Effector CD4-positive, alpha-beta T cell (primary cell): ENCODE measurements at regions not wholly inside any gene's neighbourhood (a gene's known extent, or its start where the extent isn't known, plus 50 kb on each side); places are given as distances from the start of the nearest gene placed in this dataset.

ENCODE experiments used
- DNase-seq: peaks from one replicate; pipeline ENCODE4 v3.0.0-alpha.2; 2020

DNA sequence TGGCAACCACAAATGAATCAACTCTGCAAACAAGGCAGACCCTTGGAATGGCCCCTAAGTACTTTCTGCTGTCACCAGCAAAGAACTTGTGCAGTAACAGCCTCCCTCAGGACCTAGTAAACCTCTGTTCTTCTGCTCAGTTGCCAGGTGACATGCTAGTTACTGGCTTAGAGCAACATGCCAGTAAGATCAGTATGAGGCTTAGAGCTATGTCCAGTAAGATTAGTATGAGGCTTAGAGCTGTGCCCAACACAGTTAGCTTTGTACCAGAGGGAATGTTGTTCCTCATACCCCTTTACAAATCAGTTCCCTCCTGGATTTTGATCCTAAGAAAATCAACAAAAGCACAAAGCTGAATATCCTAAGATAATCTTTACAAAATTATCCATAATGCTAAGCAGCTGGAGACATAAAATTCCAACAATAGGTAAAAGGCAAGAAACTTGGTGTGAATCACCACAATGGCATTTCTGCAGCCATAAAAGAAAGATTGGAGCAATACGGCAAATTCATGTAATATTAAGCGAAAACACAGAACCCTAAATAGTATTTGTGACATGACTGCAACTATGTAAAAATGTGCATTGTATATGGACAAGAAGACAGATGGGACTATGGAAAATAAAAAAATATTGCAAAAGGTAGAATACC, 107.3 kb upstream of the LPP start:
- no peak for DNase-seq

DNA sequence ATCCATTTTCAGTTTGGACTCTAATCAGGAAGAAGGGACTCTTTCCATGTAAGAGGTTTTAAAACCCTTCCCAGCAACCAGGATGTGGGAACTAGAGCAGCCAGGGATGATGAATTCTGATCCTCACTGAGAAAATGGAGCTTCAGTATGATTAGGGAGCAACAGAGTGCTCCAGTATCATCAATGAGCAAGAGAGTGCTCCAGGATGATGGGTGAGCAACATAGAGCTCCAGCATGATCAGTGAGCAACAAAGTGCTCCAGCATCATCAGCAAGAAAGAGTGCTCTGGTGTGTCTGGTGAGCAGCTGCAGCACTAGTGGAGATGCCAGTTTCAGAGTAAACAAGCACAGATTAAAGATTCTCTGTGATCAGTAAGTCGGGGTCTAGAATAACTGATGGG, 106.4 kb upstream of the LPP start:
- DNase-seq, result no peak

DNA sequence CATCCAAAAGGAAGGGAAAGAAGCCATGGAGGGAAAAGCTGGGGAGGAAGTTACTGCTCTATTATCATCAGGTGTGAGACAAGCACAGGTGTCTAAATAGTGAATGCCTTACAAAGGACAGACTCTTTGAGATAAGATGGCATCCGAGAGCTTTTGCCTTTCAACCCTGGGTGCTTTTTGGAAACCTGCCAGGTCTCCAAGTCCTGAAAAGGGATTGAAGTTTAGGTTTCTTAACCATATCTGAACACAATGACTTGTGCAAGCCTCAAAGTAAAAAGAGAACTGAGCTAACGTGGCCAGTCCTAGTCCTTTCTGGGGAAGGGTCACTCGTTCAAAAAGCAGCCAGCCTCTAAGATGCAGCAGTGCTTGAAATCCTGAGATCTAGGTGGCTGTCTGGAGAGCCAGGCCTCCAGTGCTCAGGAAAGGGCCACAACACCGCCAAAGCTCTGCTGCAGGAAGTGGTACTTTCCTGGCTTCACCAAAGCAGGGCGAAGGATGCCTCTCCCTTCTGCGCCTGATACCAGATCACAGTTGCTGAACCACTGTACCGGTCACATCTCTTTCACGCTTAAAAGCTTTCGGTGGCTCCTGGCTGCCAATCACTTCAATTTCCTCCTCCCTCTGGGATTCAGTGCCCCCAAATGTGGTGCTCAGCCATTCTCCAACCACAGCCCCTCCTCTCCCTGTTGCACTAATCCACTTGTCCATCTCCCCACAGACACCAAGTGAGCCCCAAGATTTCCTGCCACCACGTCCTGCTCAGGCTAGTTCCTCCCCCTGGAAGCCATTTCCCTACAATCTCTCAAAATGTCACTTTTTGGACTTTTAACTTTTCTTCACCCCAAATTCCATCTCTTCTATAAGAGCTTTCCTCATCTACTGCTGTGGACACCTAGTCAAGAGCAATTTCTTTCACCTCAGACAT, 104.1 kb upstream of the LPP start:
- peak; percentile 12 for DNase-seq

DNA sequence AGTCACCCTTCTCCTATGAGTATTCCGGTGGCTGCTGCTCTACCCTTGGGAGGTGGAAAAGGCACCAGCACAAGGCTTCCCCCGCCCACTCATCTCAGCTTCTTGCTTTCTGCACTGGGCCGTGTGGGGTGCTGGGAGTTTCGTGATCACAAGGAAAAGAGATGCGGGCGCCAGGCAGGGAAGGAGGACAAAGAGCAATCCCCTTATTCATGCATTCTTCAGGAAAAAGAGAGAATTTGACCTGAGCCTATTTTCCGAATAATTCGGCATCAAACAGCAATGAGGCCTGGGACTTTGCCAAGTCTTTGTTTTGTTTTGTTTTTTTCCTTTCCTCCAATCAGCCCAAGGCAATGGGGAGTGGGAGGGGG, 102.2 kb upstream of the LPP start:
- DNase-seq, result no peak

DNA sequence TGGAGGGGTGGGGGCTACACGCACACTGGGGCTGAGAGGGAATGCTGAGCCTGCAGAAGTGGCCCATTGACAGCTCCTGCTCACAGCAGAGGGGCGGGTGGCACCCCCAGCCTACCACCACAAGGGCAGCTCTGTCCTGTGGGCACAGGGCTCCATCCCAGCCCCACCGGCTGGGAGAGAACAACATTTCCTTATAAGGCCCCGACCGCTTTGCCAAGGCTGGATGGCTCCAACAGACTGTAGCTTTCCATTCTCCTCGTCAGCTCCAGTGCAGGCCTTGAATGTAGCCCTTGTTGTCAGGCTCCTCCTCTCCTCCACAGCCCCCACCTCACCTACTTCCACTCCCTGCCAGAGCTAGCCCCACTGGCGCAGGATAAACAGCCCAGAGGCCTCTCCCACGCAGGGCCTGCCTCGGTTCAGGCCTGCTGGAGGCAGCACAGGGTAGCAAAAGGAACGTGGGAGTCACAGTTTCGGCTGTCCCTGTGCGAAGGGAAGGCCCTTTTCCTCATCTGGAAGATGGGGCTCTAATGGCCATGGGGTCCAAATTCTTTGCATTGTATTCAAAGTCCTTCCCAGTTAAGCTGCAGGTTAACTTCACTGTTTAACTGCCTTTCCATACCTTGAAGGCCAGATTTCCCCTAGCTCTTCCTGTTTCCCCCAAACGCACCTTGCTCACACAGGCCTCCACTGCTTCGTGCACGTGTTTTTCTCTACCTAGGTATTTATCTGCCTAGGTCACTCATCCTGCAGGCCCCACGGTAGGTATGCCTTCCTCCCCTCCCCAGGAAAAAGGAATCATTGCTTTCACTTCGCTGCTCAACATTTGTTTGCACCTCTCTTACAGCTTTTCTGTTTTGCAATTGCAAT, 101.6 kb upstream of the LPP start:
- DNase-seq, result no peak

DNA sequence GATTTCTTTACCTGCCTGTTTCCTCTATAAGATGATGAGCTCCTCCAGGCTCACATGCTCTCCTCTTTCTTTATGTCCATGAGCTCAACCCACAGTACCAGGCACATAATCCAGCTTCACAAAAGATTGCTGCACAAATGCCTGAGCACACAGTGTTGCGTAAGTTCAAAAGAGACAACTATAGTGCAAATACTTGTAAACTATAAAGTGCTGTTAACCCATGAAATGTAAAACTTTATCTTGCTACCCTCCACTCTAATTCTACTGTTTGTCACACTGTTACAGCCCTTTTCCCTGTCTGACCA, 101.0 kb upstream of the LPP start:
- DNase-seq, result no peak

DNA sequence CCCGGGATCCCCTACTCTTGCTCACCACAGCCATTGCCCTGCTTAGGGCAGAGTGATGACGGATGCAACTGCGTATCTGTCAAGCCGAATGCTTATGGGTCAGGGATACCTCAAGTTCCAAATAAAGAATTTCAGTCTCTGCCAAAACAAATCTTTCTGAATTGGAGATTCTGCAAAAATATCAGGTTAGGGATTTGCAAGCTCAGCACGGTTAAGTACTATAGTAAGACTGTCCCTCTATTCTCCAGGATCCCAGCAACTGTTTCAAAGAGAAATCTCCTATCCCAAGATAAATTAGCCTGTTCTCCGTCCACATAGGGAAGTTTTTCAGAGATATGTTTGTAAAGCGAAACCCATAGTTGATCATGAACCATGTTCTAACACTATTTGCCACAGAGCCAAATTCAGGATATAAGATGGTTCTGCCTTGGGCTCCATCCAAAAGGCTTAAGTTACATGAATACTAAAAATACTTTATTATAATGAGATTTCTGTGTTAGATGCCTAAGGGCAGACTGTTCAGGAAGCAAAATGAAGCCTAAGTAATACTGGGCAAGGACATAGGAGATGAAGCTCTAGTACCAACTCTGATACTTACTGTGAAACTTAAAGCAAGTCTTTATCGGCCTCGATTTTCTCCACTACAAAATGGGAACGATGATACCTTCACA, 100.1 kb upstream of the LPP start:
- DNase-seq, result no peak

DNA sequence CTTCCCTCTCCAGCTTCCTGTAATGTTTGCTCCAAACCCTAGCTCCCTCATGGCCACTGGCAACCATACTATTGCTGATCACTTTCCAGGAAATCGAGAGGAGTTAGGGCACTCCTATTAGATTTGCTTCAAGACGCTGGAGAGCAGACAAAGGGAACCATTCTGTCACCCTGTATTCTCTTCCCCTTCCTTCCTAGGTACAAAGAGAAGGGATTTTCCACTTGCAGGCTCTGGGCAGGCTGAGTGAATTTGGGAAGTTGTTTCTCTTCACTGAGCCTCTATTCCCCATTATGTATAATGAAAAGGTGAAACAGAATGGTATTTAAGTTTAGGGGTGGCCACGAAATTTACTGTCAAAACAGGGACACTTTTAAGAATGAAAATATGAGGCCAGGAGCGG, 99.4 kb upstream of the LPP start:
- DNase-seq, result no peak

DNA sequence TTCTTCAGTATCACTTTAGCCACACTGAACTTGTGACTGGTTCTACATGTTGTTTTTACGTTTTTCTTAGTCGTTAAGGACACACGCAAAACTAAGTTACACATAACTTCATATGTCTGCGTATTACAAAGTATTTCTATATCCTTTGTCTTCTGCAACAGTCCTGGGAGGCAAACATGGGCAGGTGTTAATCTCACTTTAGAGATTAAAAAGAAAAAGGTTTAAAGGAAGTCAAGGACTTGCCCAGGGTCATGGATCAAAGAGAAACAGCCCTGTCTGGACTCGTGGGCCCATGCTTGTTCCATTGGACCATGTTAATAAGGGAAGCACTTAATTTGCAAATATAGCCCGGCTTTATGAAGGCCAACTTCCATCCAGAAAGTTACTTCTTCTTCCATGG, 98.6 kb upstream of the LPP start:
- DNase-seq, result no peak

DNA sequence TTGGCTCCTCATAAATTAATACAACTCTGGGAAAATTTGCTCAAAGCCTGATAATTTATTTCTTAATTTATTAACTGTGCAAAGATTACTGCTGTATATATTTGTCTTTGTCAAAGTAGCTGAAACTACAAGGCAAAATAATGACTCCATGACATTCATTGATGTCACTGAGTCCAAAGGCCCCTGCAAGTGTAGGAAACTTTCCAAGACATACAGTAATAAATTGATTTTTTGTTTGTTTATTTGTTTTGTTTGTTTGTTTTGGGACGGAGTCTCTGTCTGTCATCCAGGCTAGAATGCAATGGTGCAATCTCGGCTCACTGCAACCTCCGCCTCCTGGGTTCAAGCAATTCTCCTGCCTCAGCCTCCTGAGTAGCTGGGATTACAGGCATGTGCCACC, 96.8 kb upstream of the LPP start:
- DNase-seq, result no peak

DNA sequence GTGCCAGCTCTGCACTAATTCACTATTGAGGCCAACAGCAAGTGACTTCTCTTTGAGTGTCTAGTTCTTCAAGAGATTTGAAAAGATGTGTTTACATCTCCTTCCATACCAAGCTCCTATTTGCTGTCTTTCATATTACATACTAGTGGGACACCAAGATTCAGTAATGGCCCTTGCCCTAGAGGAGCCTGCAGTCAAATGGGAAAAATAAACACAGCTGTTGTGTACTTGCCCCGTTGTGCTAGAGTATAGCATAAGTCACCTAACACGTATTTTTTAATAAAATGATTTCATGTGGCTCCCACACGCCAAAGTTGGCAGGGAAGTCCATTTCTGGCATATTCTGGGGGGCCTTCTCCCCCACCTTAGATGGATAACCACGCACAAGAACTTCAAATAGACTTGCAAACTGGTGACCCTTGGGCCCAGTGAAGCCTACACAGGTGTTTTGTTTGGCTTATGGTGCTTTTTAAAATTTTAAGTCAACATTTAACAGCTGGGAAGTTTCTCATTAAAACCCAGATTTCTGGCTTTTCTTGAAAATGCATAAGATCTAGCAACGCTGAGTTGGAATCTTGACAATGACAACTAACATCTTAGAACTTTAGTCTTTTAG, 95.3 kb upstream of the LPP start:
- DNase-seq, result no peak

DNA sequence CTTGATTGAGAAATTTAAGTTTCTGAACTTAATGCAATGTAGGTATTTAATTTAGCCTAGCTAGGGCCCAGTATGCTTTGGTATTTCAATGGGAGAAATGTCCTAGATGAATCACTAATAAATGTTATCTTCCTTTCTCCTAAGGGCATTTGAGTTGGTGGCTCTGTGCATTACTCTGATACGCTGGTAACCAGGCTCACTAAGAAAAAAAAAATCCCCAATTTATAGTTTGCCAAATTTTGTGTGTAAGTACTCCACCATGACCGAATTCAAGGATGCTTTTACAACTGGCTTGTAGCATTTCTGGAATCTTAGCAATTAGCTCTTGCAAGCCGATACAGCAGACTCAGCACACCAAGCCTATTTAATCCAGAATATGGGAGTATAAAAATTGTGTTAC, 94.6 kb upstream of the LPP start:
- no peak for DNase-seq

DNA sequence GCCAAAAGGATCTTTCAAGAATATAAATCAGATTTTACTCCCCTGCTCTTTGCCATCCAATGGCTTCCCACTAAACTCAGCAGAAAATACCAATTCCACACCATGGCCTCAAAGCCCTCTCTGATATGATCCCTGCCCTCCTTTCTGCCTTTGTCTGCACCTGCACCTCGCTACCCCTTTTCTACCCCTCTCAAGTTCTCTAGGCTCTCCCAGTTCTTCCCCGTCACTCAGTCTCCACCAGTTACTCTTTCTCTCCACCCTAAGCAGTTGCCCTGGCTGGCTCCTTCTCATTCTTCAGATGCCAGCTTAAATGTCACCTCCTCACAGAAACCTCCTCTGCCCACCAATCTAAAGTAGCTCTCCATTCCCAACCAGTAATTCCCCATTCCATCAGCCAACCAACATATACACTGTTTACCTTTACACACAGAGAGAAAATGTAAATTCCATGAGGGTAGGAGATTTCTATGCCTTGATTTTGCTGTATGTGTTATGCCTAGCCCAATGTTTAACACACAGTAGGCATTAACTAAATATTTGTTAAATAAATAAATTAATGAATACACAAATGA, 93.6 kb upstream of the LPP start:
- no peak for DNase-seq

DNA sequence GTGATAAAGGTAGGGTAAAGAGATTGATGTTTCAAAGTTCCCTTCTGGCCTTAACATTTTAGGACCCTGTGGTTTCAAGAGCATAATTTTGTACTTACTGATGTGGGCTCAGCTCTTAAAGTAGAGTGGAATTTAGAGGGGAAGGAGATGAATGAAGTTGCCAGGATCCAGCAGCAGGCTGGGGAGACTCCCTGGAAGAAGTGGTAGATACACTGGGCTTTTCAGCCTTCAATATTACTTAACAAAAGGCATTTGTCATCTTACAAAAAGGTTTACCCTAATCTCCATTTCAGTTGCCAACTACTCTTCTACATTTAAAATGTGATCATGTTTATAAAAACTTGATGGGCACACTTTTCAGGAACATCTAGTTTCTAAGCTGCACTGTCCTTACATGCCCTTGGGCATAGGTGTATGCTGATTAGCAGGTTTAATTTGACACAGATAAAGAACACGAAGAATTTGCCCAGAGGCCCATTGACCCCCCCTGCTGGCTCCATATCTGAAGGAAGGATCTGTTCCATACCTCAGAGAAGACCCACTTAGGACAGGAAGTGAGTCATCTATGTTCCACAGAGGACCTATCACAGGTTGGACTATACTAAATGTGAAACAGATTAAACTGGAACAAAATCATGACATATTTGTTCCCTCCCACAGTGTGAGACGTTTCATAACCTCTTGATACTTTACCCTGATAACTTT, 93.0 kb upstream of the LPP start:
- peak; percentile 13 for DNase-seq

DNA sequence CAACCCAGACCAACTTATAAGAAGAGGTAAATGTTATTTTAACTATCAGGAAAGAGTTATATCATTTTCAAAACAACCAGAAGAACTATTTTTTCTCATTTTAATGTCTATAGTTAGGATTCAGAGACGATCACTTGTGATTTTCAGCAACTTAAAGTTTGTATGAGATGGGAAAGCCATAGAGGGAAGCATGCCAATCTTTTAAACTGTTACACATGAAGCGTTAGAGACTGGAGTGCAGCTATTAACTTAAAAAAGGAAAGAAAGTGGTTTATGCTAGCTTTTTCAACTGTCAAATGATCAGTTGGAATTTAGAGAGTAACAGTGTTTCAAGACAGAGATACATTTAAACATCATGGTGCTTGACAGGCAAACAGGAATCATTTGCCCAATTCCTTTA, 91.7 kb upstream of the LPP start:
- DNase-seq, result no peak

DNA sequence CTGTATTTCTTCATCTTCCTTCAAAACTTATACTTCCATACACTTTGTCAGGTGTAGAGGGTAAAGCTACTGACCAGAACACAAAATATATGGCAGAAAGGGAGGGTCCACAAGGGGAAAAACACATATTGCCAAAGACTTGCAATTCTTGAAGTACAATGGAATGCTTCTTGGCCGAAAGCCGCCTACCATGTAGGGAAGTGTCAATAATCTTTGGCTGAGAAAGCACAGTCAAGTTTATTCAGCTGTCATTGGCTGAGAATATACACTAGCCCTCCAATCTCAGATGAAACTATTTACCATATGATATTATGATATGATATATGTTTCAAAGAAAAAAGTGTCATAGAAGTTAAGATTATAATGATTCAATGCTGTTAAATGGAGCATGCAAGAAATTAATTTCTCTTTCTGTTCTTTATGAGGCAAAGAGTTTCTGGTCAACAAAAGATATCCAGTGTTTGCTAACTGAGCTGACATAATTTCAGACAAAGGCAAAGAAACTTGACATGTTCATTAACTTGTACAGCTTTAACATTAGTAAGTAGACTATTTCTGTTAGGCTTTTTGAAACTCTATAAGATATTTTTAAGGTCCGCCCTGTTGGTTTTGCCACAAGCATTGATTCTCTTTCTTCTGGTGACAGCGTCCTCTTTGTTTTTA, 89.0 kb upstream of the LPP start:
- no peak for DNase-seq

DNA sequence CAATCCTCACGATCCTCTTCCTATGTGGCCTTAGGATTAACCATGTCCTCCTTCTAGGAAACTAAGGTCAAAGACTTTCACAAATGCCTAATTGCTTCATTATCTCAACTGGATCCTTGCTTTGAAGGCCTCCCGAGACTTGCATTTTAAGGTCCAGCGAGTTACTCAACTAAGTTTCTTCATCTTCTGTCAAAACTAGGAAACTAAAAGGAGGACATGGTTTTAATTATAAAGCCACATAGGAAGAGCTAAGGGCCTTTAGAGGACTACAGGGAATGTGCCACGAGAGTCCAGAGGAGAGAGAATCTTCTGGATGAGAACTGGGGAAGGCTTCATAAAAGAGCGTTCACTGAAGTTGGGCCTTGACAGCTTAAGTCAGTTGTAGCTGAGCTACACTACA, 87.8 kb upstream of the LPP start:
- DNase-seq, result no peak

DNA sequence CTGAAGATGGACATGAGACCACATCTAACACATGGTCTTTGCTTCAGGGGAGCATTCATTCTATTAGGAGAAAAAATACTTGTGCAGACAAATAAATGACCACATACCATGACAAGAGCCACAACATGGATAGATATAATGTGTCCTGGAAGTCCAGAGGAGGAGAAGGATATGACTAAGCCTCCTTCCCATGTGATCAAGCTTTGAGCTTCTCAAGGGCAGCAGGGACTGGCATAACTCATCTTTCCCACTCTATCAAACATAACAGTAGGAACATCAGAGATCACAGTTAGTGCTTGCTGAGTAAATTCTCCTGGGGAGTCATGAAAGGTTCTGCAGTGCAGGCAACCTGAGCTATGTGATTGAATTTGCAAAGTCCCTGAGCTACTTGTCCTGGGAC, 86.0 kb upstream of the LPP start:
- DNase-seq, result no peak

DNA sequence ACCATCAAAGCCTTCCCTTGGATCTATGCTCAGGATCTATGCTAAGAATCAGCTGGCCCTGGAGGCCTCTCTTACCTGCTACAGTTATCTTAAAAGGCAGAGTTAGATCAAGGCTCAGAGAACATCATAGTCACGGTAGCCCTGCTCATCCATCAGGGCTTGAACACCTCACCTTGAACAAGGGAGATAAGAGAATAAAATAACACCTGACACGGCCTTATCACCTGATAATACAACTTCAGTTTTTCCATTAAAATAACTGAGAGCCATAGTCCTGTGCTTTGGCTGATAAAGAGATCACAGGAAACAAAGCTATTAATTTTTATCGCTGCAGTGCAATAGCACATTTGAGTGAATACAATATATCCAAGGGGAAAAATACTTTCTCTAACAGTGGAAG, 85.6 kb upstream of the LPP start:
- DNase-seq, result no peak

DNA sequence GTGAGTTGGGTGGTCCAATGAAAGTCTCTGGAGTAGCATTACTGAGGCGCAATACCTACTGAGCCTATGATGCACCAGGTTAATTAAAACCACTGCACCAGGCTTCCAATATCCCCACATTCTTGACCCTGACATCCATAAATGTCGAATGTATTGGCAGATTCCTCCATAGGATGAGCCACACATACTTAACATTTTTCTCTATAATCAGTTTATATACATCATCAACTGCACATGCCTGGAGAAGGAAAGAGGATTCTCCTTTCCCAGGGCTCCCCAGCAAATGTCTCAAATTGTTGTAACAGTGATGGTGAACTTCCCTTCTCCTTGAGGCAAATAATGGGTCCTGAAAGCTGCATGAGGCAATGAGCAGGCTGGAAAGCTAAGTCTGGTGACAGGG, 82.3 kb upstream of the LPP start:
- DNase-seq, result no peak

DNA sequence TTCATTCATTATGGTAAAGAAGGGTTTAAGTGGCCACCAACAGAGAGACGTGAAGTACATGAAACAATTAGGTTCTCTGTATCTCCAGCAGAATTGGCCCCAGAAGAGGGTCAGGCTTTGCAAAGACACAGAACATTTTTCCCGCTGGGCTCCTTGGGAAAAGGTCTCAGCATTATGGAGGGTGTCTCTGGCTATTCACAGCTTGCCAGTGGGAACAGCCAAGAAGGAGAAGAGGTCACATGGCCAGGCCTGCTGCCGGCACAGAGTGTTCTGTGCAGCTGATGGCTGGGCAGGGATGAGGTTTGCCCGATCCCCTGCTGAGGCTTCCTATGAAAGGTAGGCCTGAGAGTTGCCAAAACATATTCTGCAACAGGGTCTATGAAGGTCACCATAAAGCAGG, 77.8 kb upstream of the LPP start:
- no peak for DNase-seq
